Erythroblast (primary cell): ENCODE measurements at regions not wholly inside any gene's neighbourhood (a gene's known extent, or its start where the extent isn't known, plus 50 kb on each side); places are given as distances from the start of the nearest gene placed in this dataset.

ENCODE experiments used
- GATA1 ChIP-seq: IDR thresholded peaks from 2 replicates; pipeline ENCODE4 v1.6.1; 2011; ENCODE audit warnings: low read depth, mild to moderate bottlenecking, control low read depth, low read length, moderate library complexity
- POLR2A ChIP-seq: IDR thresholded peaks from 2 replicates; pipeline ENCODE4 v1.6.1; 2011; ENCODE audit warnings: mild to moderate bottlenecking, low read length

GRCh38 chr10:131728286-131729228 lies 172.3 kb upstream of the PPP2R2D start:
- no peak for TF ChIP-seq POLR2A
- TF ChIP-seq GATA1 = no peak
